CD4-positive, alpha-beta T cell treated with Interleukin-6 at 100 ng/mL for 8 hours (primary cell): ENCODE measurements at regions not wholly inside any gene's neighbourhood (a gene's known extent, or its start where the extent isn't known, plus 50 kb on each side); places are given as distances from the start of the nearest gene placed in this dataset.

Source experiments
- DNase-seq: peaks from one replicate; pipeline ENCODE4 v3.0.0-alpha.2; 2020; ENCODE audit warnings: mixed read lengths, low spot score

GRCh38 chr5:110031402-110032140 lies 341.8 kb downstream of the MAN2A1 start:
- DNase-seq: peak; percentile 25

GRCh38 chr5:110032376-110032775 lies 342.6 kb downstream of the MAN2A1 start:
- no peak for DNase-seq

- no peak for DNase-seq
Observed at GRCh38 chr5:110034056-110034600, 344.4 kb downstream of the MAN2A1 start.

- no peak for DNase-seq
Observed at GRCh38 chr5:110038297-110038997, 348.7 kb downstream of the MAN2A1 start.

- DNase-seq: no peak
Observed at GRCh38 chr5:110040178-110040577, 350.5 kb downstream of the MAN2A1 start.

GRCh38 chr5:110043025-110043424 lies 353.3 kb downstream of the MAN2A1 start:
- DNase-seq: no peak

- no peak for DNase-seq
Observed at GRCh38 chr5:110045158-110045557, 355.4 kb downstream of the MAN2A1 start.

- DNase-seq: no peak
Observed at GRCh38 chr5:110048491-110048890, 358.8 kb downstream of the MAN2A1 start.

- DNase-seq: no peak
Observed at GRCh38 chr5:110049816-110050215, 360.1 kb downstream of the MAN2A1 start.

- no peak for DNase-seq
Observed at GRCh38 chr5:110050640-110051345, 361.1 kb downstream of the MAN2A1 start.

- no peak for DNase-seq
Observed at GRCh38 chr5:110053205-110053604, 363.5 kb downstream of the MAN2A1 start.

- DNase-seq: no peak
Observed at GRCh38 chr5:110053824-110054223, 364.1 kb downstream of the MAN2A1 start.

- peak; percentile 86 for DNase-seq
Observed at GRCh38 chr5:110054240-110054639, 364.5 kb downstream of the MAN2A1 start.

GRCh38 chr5:110055302-110055701 lies 365.6 kb downstream of the MAN2A1 start:
- DNase-seq: no peak

GRCh38 chr5:110056580-110057114 lies 366.9 kb downstream of the MAN2A1 start:
- no peak for DNase-seq

GRCh38 chr5:110058175-110058574 lies 368.4 kb downstream of the MAN2A1 start:
- DNase-seq: no peak

GRCh38 chr5:110062246-110062645 lies 372.5 kb downstream of the MAN2A1 start:
- no peak for DNase-seq

- DNase-seq: no peak
Observed at GRCh38 chr5:110063640-110064602, 374.2 kb downstream of the MAN2A1 start.

- no peak for DNase-seq
Observed at GRCh38 chr5:110064603-110065268, 375.0 kb downstream of the MAN2A1 start.

- no peak for DNase-seq
Observed at GRCh38 chr5:110070836-110071235, 381.1 kb downstream of the MAN2A1 start.

- DNase-seq: no peak
Observed at GRCh38 chr5:110072651-110073050, 382.9 kb downstream of the MAN2A1 start.
